Progenitor cell of endocrine pancreas (in vitro differentiated cells): ENCODE measurements at regions not wholly inside any gene's neighbourhood (a gene's known extent, or its start where the extent isn't known, plus 50 kb on each side); places are given as distances from the start of the nearest gene placed in this dataset.

ENCODE experiments used
- DNase-seq: peaks from one replicate; pipeline ENCODE4 v3.0.0; 2021; ENCODE audit warnings: low spot score; ENCODE audit not compliant: unreplicated experiment
- H3K27ac Mint-ChIP-seq: 2 replicates; pipeline ENCODE4 v1.8.0; 2021; ENCODE audit warnings: mild to moderate bottlenecking, moderate library complexity, mixed read lengths
- H3K27me3 Mint-ChIP-seq: 2 replicates; pipeline ENCODE4 v1.8.0; 2021; ENCODE audit warnings: mixed read lengths
- H3K36me3 Mint-ChIP-seq: 2 replicates; pipeline ENCODE4 v1.8.0; 2022; ENCODE audit warnings: mixed read lengths; ENCODE audit not compliant: insufficient read depth
- H3K4me1 Mint-ChIP-seq: 2 replicates; pipeline ENCODE4 v1.8.0; 2021; ENCODE audit warnings: low read depth, mixed read lengths
- H3K4me3 Mint-ChIP-seq: 2 replicates; pipeline ENCODE4 v1.8.0; 2021; ENCODE audit warnings: low read depth, mild to moderate bottlenecking, moderate library complexity, mixed read lengths
- H3K9me3 Mint-ChIP-seq: 2 replicates; pipeline ENCODE4 v1.8.0; 2021; ENCODE audit warnings: low read depth, mixed read lengths
- CTCF ChIP-seq: fragments of 200-600 bp; sonication (generic); IDR thresholded peaks from one replicate; pipeline ENCODE4 v1.5.0; 2021; ENCODE audit warnings: antibody characterized with exemption, mild to moderate bottlenecking; ENCODE audit not compliant: unreplicated experiment

- Mint-ChIP-seq H3K27me3 (no peaks in the 10 kb centered on the region), H3K36me3 (no peaks in the 10 kb centered on the region), H3K4me3 (no peak overlapping the region), H3K27ac (no peak overlapping the region), H3K4me1 (peaks cover under 1% of the 10 kb centered on the region), H3K9me3 (peaks cover 4% of the 10 kb centered on the region)
- no peak for TF ChIP-seq CTCF
- DNase-seq: no peak
Observed at GRCh38 chr9:104263942-104264341, 169.8 kb downstream of the SMC2 start.

GRCh38 chr9:104264431-104264830, 170.3 kb downstream of the SMC2 start:
- no peak for TF ChIP-seq CTCF
- no peak overlapping the region for H3K4me3 Mint-ChIP-seq
- no peak overlapping the region for H3K27ac Mint-ChIP-seq
- peaks cover under 1% of the 10 kb centered on the region for H3K36me3 Mint-ChIP-seq
- no peaks in the 10 kb centered on the region for H3K4me1 Mint-ChIP-seq
- H3K9me3 Mint-ChIP-seq: peaks cover 4% of the 10 kb centered on the region
- no peaks in the 10 kb centered on the region for H3K27me3 Mint-ChIP-seq
- no peak for DNase-seq

GRCh38 chr9:104269374-104269773, 175.3 kb downstream of the SMC2 start:
- peaks cover 10% of the 10 kb centered on the region for H3K9me3 Mint-ChIP-seq
- H3K36me3 Mint-ChIP-seq: peaks cover 1% of the 10 kb centered on the region
- H3K4me3 Mint-ChIP-seq: no peak overlapping the region
- H3K4me1 Mint-ChIP-seq: peaks cover 8% of the 10 kb centered on the region
- TF ChIP-seq CTCF: no peak
- no peak overlapping the region for H3K27ac Mint-ChIP-seq
- no peak for DNase-seq
- no peaks in the 10 kb centered on the region for H3K27me3 Mint-ChIP-seq

- Mint-ChIP-seq H3K36me3 (peaks cover 1% of the 10 kb centered on the region), H3K27me3 (no peaks in the 10 kb centered on the region), H3K4me3 (no peak overlapping the region), H3K9me3 (peaks cover 10% of the 10 kb centered on the region), H3K27ac (no peak overlapping the region), H3K4me1 (peaks cover 8% of the 10 kb centered on the region)
- TF ChIP-seq CTCF: no peak
- DNase-seq: no peak
Observed at GRCh38 chr9:104269996-104270963, 176.2 kb downstream of the SMC2 start.

- H3K4me1 Mint-ChIP-seq: peaks cover 2% of the 10 kb centered on the region
- TF ChIP-seq CTCF: no peak
- H3K4me3 Mint-ChIP-seq: no peak overlapping the region
- H3K9me3 Mint-ChIP-seq: no peaks in the 10 kb centered on the region
- no peaks in the 10 kb centered on the region for H3K36me3 Mint-ChIP-seq
- no peaks in the 10 kb centered on the region for H3K27me3 Mint-ChIP-seq
- DNase-seq: no peak
- H3K27ac Mint-ChIP-seq: no peak overlapping the region
Observed at GRCh38 chr9:104276709-104277245, 182.7 kb downstream of the SMC2 start.
